GM18526 (cell line): ENCODE measurements at regions not wholly inside any gene's neighbourhood (a gene's known extent, or its start where the extent isn't known, plus 50 kb on each side); places are given as distances from the start of the nearest gene placed in this dataset.

Experiments
- POLR2A ChIP-seq: IDR thresholded peaks from 3 replicates; pipeline ENCODE4 v1.6.1; 2011; ENCODE audit not compliant: insufficient read length; ENCODE audit errors: extremely low read depth

- no peak for TF ChIP-seq POLR2A
Observed at GRCh38 chr3:177249203-177249602, 51.9 kb upstream of the TBL1XR1 start.

DNA sequence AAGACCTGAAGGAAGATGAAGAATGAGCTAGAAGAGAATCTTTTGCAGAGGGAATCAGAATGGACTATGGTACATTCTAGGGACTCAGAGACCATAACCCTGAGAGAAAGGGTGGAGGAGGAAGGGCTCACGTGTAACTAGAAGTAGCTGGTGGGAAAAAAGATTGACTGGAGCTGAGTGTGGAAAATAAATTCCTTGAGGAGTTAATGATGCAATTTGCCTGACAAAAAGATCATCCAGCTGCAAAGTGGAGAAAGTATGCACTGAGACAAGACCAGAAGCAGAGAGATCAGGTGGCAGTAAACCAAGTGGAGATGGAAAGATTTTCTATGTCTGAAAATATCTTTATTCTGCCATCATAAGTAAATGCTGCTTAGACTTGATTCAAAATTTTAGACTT is 52.9 kb upstream of the TBL1XR1 start:
- TF ChIP-seq POLR2A, result no peak

- TF ChIP-seq POLR2A, result no peak
Observed at GRCh38 chr3:177251755-177252154, 54.5 kb upstream of the TBL1XR1 start.

GRCh38 chr3:177257006-177257405 is 59.7 kb upstream of the TBL1XR1 start:
- no peak for TF ChIP-seq POLR2A

DNA sequence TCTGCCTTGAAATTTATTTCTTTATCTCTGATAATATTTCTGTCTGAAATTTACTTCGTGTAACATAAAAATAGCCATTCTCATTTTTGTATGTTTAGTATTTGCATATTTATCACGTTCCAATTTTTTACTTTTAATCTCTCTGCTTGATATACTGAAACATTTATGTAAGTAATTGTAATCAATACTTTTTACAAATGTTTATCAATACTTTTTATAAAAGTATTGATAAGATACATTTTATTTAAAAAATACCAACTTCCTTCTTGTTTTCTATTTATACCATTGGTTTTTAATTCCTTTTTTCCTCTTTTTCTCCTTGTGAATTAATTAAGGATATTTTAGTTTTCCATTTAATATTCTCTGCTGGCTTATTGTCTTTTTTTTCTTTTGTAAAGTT is 60.3 kb upstream of the TBL1XR1 start:
- TF ChIP-seq POLR2A, result no peak

DNA sequence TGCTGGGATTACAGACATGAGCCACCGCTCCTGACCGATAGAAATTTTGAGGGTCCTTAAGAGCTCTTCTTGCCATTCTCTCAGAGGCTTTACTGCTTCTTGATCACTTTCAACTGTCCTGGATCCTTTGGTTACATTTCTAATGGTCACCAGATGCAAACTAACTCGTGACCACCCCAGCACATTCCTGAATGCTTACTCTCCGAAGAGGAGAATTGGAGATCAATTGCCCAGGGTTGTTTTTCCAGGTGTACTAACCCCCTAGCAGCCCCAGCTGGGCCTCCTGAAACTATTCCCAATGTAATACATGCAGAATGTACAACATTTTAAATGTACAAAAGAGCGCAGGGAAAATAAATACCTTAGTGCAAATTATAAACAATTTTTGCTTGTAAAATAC is 65.1 kb upstream of the TBL1XR1 start:
- no peak for TF ChIP-seq POLR2A

GRCh38 chr3:177263615-177264368 is 66.5 kb upstream of the TBL1XR1 start:
- TF ChIP-seq POLR2A, result no peak

DNA sequence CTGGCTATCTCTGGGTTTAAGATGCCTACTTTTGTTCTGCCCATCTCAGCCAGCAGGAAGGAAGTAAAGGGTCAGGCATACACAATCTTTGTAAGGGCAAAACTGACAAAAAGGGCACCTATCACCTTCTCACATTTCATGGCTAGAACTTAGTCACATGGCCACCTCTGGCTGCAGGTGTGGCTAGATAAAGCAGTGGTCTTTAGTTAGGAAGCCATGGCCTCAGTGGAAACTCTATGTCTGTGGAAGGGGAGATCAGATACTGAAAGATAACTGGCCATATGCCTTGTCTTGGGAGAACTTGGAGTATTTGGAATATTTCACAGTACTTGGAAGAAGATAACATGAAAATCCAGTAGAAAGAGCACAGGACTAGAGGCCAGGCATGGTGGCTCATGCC is 80.7 kb upstream of the TBL1XR1 start:
- no peak for TF ChIP-seq POLR2A

DNA sequence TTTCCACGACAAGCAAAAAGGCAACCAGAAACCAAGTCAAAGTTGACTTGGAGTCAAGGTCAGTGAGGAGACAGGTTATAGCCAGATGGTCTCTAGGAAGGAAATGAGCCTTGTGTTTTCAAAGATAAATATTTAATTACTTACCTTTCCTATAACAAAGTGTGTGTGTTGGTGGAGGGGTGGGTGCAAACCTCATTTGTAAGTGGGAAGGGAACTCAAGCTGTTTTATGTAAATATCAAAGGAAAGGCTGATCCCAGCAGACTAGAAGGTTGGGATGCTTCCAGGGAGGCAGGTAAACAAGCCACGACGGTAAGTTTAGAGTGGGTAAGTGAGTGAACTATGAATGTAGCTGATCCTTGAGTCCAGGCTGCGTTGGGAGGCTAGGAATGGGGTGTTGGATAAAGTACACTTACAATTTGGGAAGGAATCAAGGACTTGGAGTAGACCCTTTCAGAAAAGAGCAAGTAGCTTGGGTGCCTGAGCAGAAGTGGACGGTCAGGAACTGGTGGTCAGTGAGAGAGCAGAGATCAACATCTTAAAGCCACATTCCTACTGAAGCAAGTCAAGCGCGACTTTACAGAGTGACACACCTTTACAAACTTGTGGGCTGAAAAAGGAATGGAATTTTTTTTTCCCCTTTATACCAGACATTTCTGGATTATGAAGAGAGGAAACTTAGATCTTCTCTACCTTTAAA is 82.0 kb upstream of the TBL1XR1 start:
- no peak for TF ChIP-seq POLR2A

DNA sequence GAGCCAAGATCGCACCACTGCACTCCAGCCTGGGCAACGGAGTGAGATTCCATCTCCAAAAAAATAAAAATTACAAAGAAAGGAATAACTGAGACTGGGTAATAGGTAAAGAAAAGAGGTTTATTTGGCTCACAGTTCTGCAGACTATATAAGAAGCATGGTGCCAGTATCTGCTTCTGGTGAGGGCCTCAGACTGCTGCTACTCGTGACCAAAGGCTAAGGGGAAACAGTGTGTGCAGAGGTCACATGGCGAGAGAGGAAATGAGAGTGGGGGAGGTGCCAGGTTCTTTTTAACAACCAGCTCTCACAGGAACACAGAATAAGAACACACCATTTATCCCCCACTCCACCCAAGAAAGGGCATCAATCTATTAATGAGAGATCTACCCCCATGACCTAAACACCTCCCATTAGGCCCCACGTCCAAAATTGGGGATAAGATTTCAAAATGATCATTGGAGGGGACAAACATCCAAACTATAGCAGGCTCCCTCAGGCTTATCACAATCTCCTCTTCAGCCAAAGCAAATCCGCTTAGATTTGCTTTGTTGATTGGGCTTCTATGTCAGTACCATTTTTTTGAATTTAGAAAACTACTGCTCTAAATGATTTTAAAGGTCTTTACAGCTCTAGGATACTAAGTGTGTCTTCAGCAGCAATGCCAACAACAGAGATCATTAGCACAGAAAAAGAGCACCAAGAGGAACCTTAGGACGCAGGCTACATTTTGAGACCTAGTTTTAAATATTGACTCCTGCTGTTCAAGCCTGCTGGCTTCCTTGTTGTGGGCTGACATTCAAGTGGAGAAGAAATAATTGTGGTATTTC is 84.2 kb upstream of the TBL1XR1 start:
- no peak for TF ChIP-seq POLR2A

DNA sequence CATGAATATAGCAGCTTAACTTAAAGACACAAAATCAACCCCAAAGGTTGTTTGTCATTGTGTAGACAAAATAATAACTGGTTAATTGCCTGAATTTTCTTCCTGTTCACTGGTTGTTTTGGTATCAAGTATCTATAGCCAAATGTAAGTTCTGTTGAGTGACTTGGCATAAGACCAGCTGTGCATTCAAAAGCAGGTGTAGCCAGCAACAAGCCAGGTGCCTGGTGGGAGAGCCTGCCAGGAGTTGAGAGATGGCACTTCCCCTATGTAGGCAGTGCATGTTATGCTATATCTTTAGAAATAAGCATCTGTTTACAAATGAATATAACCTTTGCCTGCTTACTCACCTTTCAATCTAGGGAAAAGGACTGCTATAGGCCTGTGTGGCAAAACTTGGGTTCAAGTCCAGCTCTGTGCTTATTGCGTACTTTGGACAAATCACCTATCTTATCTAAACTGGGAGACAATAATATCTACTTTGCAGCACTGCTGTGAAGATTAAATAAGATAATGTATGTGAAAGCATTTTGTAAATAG is 84.9 kb upstream of the TBL1XR1 start:
- no peak for TF ChIP-seq POLR2A

GRCh38 chr3:177283983-177284382 is 86.7 kb upstream of the TBL1XR1 start:
- TF ChIP-seq POLR2A, result no peak

GRCh38 chr3:177284383-177284881 is 87.2 kb upstream of the TBL1XR1 start:
- no peak for TF ChIP-seq POLR2A

- TF ChIP-seq POLR2A, result no peak
Observed at GRCh38 chr3:177286034-177286433, 88.8 kb upstream of the TBL1XR1 start.

- TF ChIP-seq POLR2A, result no peak
Observed at GRCh38 chr3:177287231-177287630, 89.9 kb upstream of the TBL1XR1 start.

DNA sequence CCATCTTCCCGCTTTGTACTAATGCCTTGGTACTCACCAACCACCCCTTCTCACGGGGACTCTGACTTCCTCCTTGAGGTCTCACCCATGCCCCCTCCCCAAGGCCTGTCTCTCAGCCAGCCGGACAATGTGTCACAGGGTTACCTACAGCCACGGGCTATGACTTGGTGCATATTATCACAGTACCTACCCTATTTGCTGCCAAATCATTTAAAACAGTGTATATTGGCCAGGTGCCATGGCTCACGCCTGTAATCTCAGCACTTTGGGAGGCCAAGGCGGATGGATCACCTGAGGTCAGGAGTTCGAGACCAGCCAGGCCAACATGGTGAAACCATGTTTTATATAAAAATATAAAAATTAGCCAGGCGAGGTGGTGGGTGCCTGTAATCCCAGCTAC is 93.4 kb upstream of the TBL1XR1 start:
- TF ChIP-seq POLR2A, result no peak

GRCh38 chr3:177294221-177294620 is 96.9 kb upstream of the TBL1XR1 start:
- TF ChIP-seq POLR2A, result no peak
